ENCODE measurements at regions not wholly inside any gene's neighbourhood (a gene's known extent, or its start where the extent isn't known, plus 50 kb on each side); places are given as distances from the start of the nearest gene placed in this dataset.

DNA sequence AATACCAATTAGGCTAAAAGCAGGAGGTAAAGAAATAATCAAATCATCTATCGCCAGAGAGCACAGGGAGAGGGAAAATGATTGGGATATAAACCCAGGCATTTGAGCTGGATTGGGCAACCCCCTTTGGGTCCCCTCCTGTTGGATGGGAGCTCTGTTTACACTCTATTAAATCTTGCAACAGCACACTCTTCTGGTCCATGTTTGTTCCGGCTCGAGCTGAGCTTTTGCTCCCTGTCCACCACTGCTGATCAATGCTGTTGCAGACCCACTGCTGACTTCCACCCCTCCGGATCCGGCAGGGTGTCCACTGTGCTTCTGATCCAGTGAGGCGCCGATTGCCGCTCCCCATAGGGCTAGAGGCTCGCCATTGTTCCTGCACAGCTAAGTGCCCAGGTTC is 493.8 kb downstream of the MATN1 start:
- Mint-ChIP-seq H3K27ac (ENCODE audit: unreplicated experiment) (no peak overlapping the region), H3K27me3 (ENCODE audit: low read depth, unreplicated experiment) (peaks cover 47% of the 10 kb centered on the region), H3K36me3 (ENCODE audit: low read depth, unreplicated experiment) (no peaks in the 10 kb centered on the region), H3K4me1 (ENCODE audit: low read depth, unreplicated experiment) (no peaks in the 10 kb centered on the region), H3K4me3 (ENCODE audit: unreplicated experiment) (no peak overlapping the region), H3K9me3 (ENCODE audit: unreplicated experiment) (no peaks in the 10 kb centered on the region)
- Histone ChIP-seq H4K20me1 (ENCODE audit: insufficient read depth, low read length) (no peaks in the 10 kb centered on the region), H3K4me1 (ENCODE audit: insufficient read depth, low read length) (no peaks in the 10 kb centered on the region), H2AFZ (ENCODE audit: low read depth, low read length) (no peak overlapping the region), H3K9ac (ENCODE audit: low read length) (no peak overlapping the region), H3K36me3 (ENCODE audit: insufficient read depth, low read length) (no peaks in the 10 kb centered on the region), H3K4me2 (ENCODE audit: low read length) (no peak overlapping the region), H3K4me3 (ENCODE audit: insufficient read depth, low read depth, low read length) (no peak overlapping the region), H3K9me3 (ENCODE audit: insufficient read depth, low read depth, low read length) (no peaks in the 10 kb centered on the region), H3K27me3 (ENCODE audit: insufficient read depth, low read length) (no peaks in the 10 kb centered on the region), H3K27ac (ENCODE audit: low read depth, low read length) (no peak overlapping the region), H3K79me2 (ENCODE audit: insufficient read depth, low read length) (no peaks in the 10 kb centered on the region)
- FAIRE-seq (no peak), DNase-seq (ENCODE audit: low read depth) (no peak)
- TF ChIP-seq CTCF (IDR thresholded peaks at IDR 0.05; ENCODE audit: insufficient read depth, low read depth, low read length) = no peak
- TF ChIP-seq EZH2 (IDR thresholded peaks at IDR 0.05; ENCODE audit: insufficient read depth, low read length) = no peak

DNA sequence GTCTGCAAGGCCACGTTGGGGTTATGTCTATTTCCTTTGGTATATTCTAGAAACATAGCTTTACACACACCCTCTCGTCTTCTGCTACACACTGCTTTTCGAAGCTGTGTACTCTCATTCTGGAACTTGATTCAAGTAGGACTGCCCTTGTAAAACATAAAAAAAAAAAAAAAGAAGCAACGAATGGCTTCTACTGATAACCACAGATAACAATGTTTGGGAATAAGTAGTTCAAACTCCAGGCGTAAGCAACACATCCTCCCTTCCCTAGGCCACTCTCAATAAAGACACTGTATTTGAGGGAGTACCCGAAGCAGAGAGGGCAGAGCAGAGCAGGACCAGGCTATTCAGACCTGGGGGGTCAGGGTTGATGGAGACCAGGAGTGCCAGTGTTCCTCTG is 496.7 kb downstream of the MATN1 start:
- no peak overlapping the region for H3K27ac Mint-ChIP-seq (ENCODE audit: unreplicated experiment)
- Histone ChIP-seq H3K4me1 (ENCODE audit: insufficient read depth, low read length) (no peaks in the 10 kb centered on the region), H3K79me2 (ENCODE audit: insufficient read depth, low read length) (no peaks in the 10 kb centered on the region), H3K4me2 (ENCODE audit: low read length) (no peak overlapping the region), H3K36me3 (ENCODE audit: insufficient read depth, low read length) (no peaks in the 10 kb centered on the region), H4K20me1 (ENCODE audit: insufficient read depth, low read length) (no peaks in the 10 kb centered on the region), H3K27me3 (ENCODE audit: insufficient read depth, low read length) (no peaks in the 10 kb centered on the region), H2AFZ (ENCODE audit: low read depth, low read length) (no peak overlapping the region), H3K27ac (ENCODE audit: low read depth, low read length) (no peak overlapping the region), H3K4me3 (ENCODE audit: insufficient read depth, low read depth, low read length) (no peak overlapping the region), H3K9me3 (ENCODE audit: insufficient read depth, low read depth, low read length) (no peaks in the 10 kb centered on the region), H3K9ac (ENCODE audit: low read length) (no peak overlapping the region)
- DNase-seq (ENCODE audit: low read depth) (no peak), FAIRE-seq (no peak)
- no peaks in the 10 kb centered on the region for H3K4me1 Mint-ChIP-seq (ENCODE audit: low read depth, unreplicated experiment)
- H3K36me3 Mint-ChIP-seq (ENCODE audit: low read depth, unreplicated experiment) = no peaks in the 10 kb centered on the region
- no peak overlapping the region for H3K4me3 Mint-ChIP-seq (ENCODE audit: unreplicated experiment)
- no peak for TF ChIP-seq CTCF (IDR thresholded peaks at IDR 0.05; ENCODE audit: insufficient read depth, low read depth, low read length)
- peaks cover 49% of the 10 kb centered on the region for H3K27me3 Mint-ChIP-seq (ENCODE audit: low read depth, unreplicated experiment)
- H3K9me3 Mint-ChIP-seq (ENCODE audit: unreplicated experiment) = peaks cover 5% of the 10 kb centered on the region

GRCh38 chr1:30225357-30225756 is 498.0 kb downstream of the MATN1 start:
- no peak overlapping the region for H3K9ac ChIP-seq (ENCODE audit: low read length)
- H3K4me1 ChIP-seq (ENCODE audit: insufficient read depth, low read length) = no peaks in the 10 kb centered on the region
- Mint-ChIP-seq H3K9me3 (ENCODE audit: unreplicated experiment) (peaks cover 7% of the 10 kb centered on the region), H3K4me3 (ENCODE audit: unreplicated experiment) (no peak overlapping the region), H3K27me3 (ENCODE audit: low read depth, unreplicated experiment) (peaks cover 53% of the 10 kb centered on the region), H3K27ac (ENCODE audit: unreplicated experiment) (no peak overlapping the region), H3K36me3 (ENCODE audit: low read depth, unreplicated experiment) (no peaks in the 10 kb centered on the region), H3K4me1 (ENCODE audit: low read depth, unreplicated experiment) (no peaks in the 10 kb centered on the region)
- H3K4me3 ChIP-seq (ENCODE audit: insufficient read depth, low read depth, low read length) = no peak overlapping the region
- H4K20me1 ChIP-seq (ENCODE audit: insufficient read depth, low read length) = no peaks in the 10 kb centered on the region
- no peak overlapping the region for H3K27ac ChIP-seq (ENCODE audit: low read depth, low read length)
- H3K27me3 ChIP-seq (ENCODE audit: insufficient read depth, low read length) = no peaks in the 10 kb centered on the region
- no peak overlapping the region for H2AFZ ChIP-seq (ENCODE audit: low read depth, low read length)
- H3K4me2 ChIP-seq (ENCODE audit: low read length) = no peak overlapping the region
- H3K36me3 ChIP-seq (ENCODE audit: insufficient read depth, low read length) = no peaks in the 10 kb centered on the region
- H3K79me2 ChIP-seq (ENCODE audit: insufficient read depth, low read length) = no peaks in the 10 kb centered on the region
- TF ChIP-seq CTCF (IDR thresholded peaks at IDR 0.05; ENCODE audit: insufficient read depth, low read depth, low read length) (no peak), EZH2 (IDR thresholded peaks at IDR 0.05; ENCODE audit: insufficient read depth, low read length) (no peak)
- DNase-seq (ENCODE audit: low read depth) (no peak), FAIRE-seq (no peak)
- H3K9me3 ChIP-seq (ENCODE audit: insufficient read depth, low read depth, low read length) = no peaks in the 10 kb centered on the region
